ENCODE measurements at regions not wholly inside any gene's neighbourhood (a gene's known extent, or its start where the extent isn't known, plus 50 kb on each side); places are given as distances from the start of the nearest gene placed in this dataset.

GRCh38 chr2:76517574-76517909 is 806.8 kb upstream of the GCFC2 start:
- no peak for TF ChIP-seq CTCF (IDR thresholded peaks at IDR 0.05; ENCODE audit: low read depth, low read length, poor library complexity, severe bottlenecking)
- no peak for TF ChIP-seq EZH2phosphoT487 (IDR thresholded peaks at IDR 0.05; ENCODE audit: borderline replicate concordance, low read length)
